Hepatocyte (in vitro differentiated cells): ENCODE measurements at regions not wholly inside any gene's neighbourhood (a gene's known extent, or its start where the extent isn't known, plus 50 kb on each side); places are given as distances from the start of the nearest gene placed in this dataset.

ENCODE experiments used
- EZH2 ChIP-seq: fragments of 200-600 bp; sonication (generic); IDR thresholded peaks from 2 replicates; pipeline ENCODE4 v1.6.1; 2016; ENCODE audit warnings: antibody characterized with exemption, mild to moderate bottlenecking, borderline replicate concordance
- EZH2phosphoT487 ChIP-seq: fragments of 200-600 bp; sonication (generic); IDR thresholded peaks from one replicate; pipeline ENCODE4 v1.6.1; 2018; ENCODE audit warnings: antibody characterized with exemption, mild to moderate bottlenecking, low read depth, moderate library complexity; ENCODE audit not compliant: unreplicated experiment, severe bottlenecking
- TF ChIP-seq, protein P1 (sequence below): fragments of 200-600 bp; sonication (generic); IDR thresholded peaks from 2 replicates; pipeline ENCODE4 v1.5.1; 2016; ENCODE audit warnings: antibody characterized with exemption, mild to moderate bottlenecking; ENCODE audit not compliant: poor library complexity

GRCh38 chr2:139967665-139968064 is 1187.5 kb upstream of the NXPH2 start:
- TF ChIP-seq, protein P1, sequence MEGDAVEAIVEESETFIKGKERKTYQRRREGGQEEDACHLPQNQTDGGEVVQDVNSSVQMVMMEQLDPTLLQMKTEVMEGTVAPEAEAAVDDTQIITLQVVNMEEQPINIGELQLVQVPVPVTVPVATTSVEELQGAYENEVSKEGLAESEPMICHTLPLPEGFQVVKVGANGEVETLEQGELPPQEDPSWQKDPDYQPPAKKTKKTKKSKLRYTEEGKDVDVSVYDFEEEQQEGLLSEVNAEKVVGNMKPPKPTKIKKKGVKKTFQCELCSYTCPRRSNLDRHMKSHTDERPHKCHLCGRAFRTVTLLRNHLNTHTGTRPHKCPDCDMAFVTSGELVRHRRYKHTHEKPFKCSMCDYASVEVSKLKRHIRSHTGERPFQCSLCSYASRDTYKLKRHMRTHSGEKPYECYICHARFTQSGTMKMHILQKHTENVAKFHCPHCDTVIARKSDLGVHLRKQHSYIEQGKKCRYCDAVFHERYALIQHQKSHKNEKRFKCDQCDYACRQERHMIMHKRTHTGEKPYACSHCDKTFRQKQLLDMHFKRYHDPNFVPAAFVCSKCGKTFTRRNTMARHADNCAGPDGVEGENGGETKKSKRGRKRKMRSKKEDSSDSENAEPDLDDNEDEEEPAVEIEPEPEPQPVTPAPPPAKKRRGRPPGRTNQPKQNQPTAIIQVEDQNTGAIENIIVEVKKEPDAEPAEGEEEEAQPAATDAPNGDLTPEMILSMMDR: no peak
- TF ChIP-seq EZH2 (no peak), EZH2phosphoT487 (no peak)
